Right lung (tissue), 2 donors: ENCODE measurements at regions not wholly inside any gene's neighbourhood (a gene's known extent, or its start where the extent isn't known, plus 50 kb on each side); places are given as distances from the start of the nearest gene placed in this dataset.

Experiments
- DNase-seq, 2 donors: peaks; one replicate each; pipeline ENCODE4 v3.0.0-alpha.2; 2013

DNA sequence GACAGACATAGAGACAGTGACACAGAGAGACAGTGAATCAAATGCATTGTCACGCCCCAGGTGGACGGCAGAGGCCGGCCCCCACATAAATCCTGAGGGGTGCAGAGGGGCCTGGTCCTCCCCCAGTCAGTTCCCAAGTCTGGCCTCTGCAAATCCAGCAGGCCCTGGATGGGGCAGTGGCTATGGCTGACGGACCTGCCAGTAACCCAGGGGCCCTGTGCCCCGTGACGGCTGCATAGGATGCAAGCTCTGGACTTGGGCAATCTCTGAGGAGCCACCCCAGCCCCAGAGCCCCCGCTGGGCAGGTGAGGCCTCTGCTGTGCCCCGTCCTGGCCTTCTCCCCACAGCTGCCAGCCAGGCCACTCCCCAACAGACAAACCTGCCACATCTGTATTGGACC lies 204.5 kb downstream of the BRD1 start:
- no peak for DNase-seq

DNA sequence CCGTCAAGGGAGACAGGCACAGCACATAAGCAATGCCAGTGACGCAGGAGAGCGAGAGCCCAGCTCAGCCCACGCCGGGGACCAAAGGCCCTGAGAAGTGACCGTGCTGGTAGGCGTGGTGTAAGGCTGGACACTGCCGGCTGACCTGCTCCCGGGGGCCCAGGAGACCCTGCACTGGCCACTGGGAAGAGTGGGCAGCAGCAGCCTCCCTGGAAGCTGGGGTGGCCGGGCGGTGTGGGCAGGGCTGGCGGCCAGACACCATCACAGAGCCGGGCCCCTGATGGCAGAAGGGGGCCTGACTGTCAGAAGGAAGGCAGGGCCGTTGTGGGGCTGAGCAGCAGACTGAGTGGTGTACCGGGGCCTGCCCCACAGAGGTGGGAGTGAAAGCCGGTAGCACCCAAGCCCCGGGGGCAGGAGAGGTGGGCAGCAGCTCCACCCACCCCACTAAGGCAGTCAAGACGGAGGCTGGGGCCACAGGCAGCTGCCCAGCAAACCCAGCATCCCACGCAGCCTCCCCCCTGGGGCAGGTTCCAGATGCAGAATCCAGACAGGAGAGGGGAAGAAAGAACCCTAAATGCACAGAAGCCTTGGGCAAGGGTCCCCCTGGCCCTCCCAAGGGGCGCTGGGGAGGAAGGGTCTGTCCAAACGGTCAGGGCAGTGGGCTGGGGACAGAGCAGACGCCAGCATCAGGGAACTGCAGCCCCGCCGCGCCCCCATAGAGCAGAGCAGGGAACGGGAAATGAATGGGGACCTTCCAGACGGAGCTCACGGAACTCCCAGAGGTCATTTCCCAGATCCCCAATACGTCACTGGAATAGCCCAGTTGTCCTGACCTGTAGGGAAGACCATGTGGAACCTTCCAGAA lies 205.2 kb downstream of the BRD1 start:
- DNase-seq: no peak

DNA sequence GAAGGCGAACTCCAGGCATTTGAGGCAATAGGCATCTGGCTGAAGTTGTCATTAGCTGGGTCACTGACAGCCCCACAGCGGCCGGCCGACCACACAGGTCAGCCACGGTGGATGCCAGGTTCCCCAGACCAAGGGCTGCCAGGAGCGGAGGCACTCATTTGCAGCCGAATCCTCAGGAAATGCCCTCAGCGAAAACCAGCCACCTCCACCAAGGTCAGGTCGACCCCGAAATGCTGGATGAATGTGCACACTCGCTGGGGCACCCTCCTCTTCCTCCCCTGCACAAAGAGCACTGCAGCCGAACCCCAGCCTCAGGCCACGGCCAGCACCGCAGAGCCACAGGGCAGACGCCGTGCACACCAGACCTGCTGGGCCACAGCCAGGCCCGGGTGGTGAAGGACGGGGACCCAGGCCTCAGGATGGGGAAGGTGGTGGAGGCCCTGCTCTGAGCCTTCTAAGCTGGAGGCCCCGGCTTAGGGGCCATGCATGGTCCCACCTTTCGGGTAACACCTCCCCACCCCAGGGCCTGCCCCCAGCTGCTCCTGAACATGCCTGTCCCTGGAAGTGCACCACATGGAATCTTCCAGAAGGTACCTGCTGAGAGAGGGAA lies 206.0 kb downstream of the BRD1 start:
- no peak for DNase-seq

- no peak for DNase-seq
Observed at GRCh38 chr22:49620666-49621065, 207.0 kb downstream of the BRD1 start.

DNA sequence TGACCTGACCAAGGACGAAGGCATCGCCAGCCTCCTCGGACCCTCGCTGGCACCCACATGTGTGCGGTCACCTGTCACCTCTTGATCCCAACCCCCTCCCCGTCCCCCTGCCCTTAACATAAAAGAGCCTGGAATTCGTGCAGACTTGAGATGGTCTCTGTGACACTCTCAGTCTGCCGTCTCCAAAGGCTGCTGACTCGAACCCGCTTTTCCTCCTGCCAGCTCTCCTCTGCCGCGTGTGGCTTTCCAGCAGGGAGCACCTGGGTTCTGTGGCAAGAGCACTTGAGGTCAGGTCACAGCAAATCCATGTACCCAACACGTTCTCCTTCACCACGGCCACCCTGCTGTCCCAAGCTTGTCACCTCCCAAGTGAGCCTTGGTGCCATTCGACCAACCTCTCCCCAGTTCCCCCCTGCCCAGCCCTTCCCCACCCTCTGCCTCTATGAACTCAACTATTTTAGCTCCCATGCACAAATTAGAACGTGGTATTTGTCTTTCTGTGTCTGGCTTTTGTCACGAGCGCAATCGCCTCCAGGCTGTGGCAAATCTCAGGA lies 207.6 kb downstream of the BRD1 start:
- DNase-seq: no peak

GRCh38 chr22:49619301-49619700 lies 208.4 kb downstream of the BRD1 start:
- DNase-seq: no peak

DNA sequence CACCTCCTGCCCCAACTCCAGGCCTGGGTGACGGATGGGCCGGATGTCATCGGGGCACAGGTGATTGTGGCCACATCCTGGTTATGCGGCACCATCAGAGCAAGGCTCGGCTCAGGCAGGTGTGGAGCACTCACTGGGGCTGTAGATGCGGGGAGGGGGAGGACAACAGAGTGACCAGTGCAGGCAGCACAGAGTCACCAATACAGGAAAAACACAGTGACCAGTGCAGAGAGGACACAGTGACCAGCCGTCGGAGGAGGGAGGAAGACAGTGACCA lies 209.1 kb downstream of the BRD1 start:
- DNase-seq: no peak

DNA sequence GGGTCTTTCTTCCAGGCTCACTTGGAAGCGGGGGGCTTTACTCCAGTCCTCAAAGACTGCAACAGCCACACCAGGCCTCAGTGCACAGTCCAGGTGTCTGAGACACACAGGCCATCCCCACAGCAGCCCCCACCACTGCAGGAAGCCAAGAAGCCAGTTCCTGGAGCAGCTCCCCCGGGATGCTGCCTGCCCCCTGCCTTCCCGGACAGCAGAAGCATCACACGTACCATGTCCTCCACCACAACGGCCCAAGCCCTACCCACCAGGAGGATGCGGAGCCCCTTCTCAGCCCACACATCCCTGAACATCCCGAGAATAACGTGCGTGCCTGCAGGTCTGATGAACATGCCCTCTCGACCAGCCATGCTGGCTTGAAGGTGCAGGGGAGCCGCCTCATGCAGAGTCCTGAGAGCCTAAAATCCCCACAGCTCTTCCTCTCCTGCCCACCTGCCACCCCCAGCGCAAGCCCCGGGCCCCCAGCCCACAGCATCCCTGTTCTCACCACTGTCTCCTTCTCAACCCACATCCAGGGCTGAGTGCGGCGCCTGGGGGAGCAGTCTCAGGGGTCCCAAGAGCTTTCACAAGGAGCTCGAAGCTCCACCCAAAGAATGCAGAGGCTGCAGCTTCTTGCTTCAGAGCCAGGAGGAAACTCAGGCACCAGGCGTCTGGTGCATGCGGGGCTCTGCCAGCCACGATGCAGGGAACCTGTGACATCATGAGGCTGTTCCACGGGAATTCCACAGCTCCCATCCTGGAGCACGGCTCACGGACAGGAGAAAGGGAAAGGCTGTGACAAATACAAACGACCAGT lies 209.6 kb downstream of the BRD1 start:
- DNase-seq: no peak

DNA sequence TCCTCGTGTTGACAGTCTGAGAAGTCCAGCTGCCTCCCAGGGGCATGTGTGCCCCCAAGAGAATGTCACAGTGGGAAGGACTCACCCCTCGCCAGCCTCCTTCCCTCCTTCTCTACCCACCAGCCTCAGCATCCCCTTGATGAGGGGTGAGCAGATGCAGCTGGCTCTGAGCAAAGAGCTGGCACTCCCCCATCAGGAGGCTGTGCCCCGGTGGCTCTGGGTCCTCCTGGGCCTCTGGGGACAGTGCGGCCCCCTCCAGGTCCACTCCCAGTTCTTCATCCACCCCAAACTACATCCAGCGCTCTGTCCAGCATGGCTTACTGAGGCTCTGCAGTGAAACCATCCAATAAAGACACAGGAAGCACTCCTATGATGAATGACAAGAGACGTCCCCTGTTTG lies 210.4 kb downstream of the BRD1 start:
- DNase-seq: no peak

GRCh38 chr22:49616356-49617231 lies 211.1 kb downstream of the BRD1 start:
- DNase-seq: no peak

DNA sequence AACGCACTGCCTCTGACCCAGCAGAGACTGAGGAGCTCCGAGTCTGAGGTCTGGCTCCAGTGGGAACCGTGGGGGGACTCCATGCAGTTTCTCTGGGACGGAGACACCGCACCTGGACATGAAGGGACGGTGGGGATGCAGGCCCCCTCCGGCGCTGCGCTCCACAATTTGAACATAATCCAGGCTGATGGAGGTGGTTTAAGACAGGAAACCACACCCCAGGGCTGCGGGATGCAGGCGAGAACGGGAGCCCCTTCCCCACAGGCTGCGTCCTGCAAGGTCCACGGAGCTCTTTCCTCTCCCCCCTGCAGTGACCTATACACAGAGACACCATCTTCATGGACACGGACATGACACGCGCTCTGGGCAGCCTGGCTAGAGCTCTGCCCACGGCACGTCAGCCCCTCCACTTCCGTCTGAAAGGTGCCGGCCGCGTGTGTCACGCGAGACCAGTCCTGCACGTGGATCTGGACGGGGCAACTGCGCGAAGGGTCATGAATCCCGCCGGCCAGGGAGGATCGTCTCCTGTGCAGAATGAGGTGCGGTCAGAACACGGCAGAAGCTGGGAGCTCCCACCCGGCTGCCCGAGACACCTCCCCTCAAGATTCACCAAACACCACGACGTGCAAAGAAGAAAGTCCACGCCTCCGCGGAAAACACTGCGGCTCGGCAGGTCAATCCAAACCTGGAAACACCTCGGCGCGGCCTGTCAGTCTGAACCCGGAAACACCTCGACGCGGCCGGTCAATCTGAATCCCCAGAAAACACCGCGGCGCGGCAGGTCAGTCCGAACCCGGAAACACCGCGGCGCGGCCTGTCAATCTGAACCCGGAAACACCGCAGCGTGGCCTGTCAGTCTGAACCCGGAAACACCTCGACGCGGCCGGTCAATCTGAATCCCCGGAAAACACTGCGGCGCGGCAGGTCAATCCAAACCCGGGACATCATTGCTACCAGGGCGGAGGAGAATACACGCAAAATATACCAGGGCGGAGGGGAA lies 212.4 kb downstream of the BRD1 start:
- no peak for DNase-seq

GRCh38 chr22:49613511-49614270 lies 214.0 kb downstream of the BRD1 start:
- no peak for DNase-seq

- DNase-seq: no peak
Observed at GRCh38 chr22:49613108-49613507, 214.6 kb downstream of the BRD1 start.

DNA sequence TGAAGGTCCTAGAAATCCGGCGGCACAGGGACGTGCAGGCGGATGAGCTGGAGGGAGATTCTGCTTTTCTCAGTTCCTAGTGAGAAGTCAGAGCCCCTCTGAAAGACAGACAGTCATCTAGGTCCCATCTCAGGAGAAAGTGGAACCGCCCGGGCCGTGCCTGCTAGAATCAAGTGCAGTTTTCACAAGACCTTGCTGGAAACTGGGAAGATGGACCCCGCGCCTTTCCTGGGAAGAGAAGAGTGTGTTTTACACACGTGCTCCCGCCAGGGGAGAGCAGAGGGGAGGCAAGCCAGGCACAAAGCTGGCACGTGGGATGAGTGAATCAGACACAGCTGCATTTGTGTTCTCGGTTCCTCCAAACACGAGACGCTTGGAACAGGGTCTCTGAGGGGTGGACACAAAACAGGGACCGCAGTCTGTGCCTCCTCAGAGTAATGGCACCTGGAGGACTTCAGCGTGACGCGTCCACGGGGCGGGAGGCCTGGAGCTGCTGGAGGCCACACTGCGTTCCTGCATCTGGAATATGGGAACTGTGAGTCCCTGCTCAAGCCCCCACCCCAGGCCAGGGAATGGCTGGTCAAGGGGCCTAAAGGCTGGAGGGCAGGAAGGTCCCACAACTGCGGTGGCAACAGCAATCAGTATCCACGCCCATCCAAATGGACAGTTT lies 218.3 kb downstream of the BRD1 start:
- no peak for DNase-seq

- no peak for DNase-seq
Observed at GRCh38 chr22:49608660-49609059, 219.0 kb downstream of the BRD1 start.

GRCh38 chr22:49608228-49608627 lies 219.4 kb downstream of the BRD1 start:
- no peak for DNase-seq

DNA sequence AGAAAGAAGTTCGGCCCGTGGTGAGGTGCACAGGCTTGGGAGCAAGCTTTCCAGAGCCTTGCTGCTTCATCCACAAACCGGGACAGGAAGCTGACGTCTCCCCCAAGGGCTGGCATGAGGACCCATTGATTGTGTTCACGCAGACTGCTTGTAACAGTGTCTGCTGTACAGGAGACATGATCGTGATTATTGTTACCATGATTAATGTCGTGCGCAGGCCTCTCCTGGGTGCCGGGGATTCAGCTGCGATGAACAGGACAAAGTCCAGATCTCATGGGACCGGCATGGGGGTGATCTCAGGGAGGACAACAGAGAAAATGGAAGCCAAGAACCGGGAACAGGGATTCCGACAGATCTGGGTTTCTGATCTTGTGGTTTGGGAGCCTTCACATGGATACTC lies 219.9 kb downstream of the BRD1 start:
- DNase-seq: no peak

- DNase-seq: no peak
Observed at GRCh38 chr22:49606562-49607290, 220.9 kb downstream of the BRD1 start.
